Natural killer cell (primary cell): ENCODE measurements at regions not wholly inside any gene's neighbourhood (a gene's known extent, or its start where the extent isn't known, plus 50 kb on each side); places are given as distances from the start of the nearest gene placed in this dataset.
"Not testable (repeated sequence)": the region's sequence is repeated elsewhere in the genome, so short reads cannot be mapped to it uniquely, and the experiment has no call there.

Experiments
- ATAC-seq, 3 donors: fragments of 150-1000 bp in 2 of 3; fragments of 200-7000 bp in 1 of 3; cut with Tn5 transposase; 1 replicate in 1 of 3; 2 replicates in 2 of 3; pipeline ENCODE4 v1.10.0; 2021; ENCODE audit warnings: mild to moderate bottlenecking in 2 of 3, moderate library complexity in 2 of 3
- DNase-seq, 2 donors: peaks; one replicate each; pipeline versions ENCODE4 v3.0.0 to v3.0.0-alpha.2; 2013 to 2021; ENCODE audit warnings: mixed read lengths in 1 of 2
- H3K27ac ChIP-seq: one replicate; pipeline ENCODE4 v1.5.1; 2013; ENCODE audit warnings: mild to moderate bottlenecking, low read length
- H3K27me3 ChIP-seq: one replicate; pipeline ENCODE4 v1.6.1; 2013; ENCODE audit warnings: low read length; ENCODE audit not compliant: control insufficient read depth, insufficient read depth
- H3K36me3 ChIP-seq: one replicate; pipeline ENCODE4 v1.6.1; 2013; ENCODE audit warnings: low read length; ENCODE audit not compliant: control insufficient read depth, insufficient read depth
- H3K4me1 ChIP-seq: one replicate; pipeline ENCODE4 v1.6.1; 2013; ENCODE audit warnings: low read length; ENCODE audit not compliant: control insufficient read depth, insufficient read depth
- H3K4me3 ChIP-seq: one replicate; pipeline ENCODE4 v1.5.1; 2013; ENCODE audit warnings: low read length
- H3K9me3 ChIP-seq: one replicate; pipeline ENCODE4 v1.6.1; 2013; ENCODE audit warnings: low read length; ENCODE audit not compliant: control insufficient read depth, insufficient read depth
- H3K27ac Mint-ChIP-seq, 2 donors: one replicate each; pipeline ENCODE4 v1.8.0; 2022; ENCODE audit warnings: mild to moderate bottlenecking in 2 of 2, mixed read lengths in 2 of 2, moderate library complexity in 1 of 2
- H3K27me3 Mint-ChIP-seq, 2 donors: one replicate each; pipeline ENCODE4 v1.8.0; 2022; ENCODE audit warnings: low read depth in 2 of 2, mixed read lengths in 2 of 2
- H3K36me3 Mint-ChIP-seq: one replicate; pipeline ENCODE4 v1.8.0; 2022; ENCODE audit warnings: mixed read lengths
- H3K4me1 Mint-ChIP-seq, 2 donors: one replicate each; pipeline ENCODE4 v1.8.0; 2022; ENCODE audit warnings: mixed read lengths in 2 of 2
- H3K4me3 Mint-ChIP-seq: one replicate; pipeline ENCODE4 v1.8.0; 2022; ENCODE audit warnings: mild to moderate bottlenecking, moderate library complexity, mixed read lengths
- H3K9me3 Mint-ChIP-seq, 2 donors: one replicate each; pipeline ENCODE4 v1.8.0; 2022; ENCODE audit warnings: mixed read lengths in 2 of 2
- CTCF ChIP-seq: fragments of 200-600 bp; IDR thresholded peaks from one replicate; pipeline ENCODE4 v1.8.0; 2022; ENCODE audit warnings: antibody characterized with exemption
- WGBS: methylation state at CpG from one replicate; pipeline ENCODE4 v1.1.7; 2013; ENCODE audit warnings: missing lambda C conversion rate; ENCODE audit not compliant: insufficient coverage; 5-methylcytosine and 5-hydroxymethylcytosine counted together
- intact Hi-C: fragments of 100-400 bp; cut with micrococcal nuclease; formaldehyde crosslinking; loops from one replicate; pipeline ENCODE4 v1.14.2; 2022

- Mint-ChIP-seq H3K4me1 (no peaks in the 10 kb centered on the region), H3K9me3 (no peaks in the 10 kb centered on the region), H3K4me3 (no peak overlapping the region), H3K36me3 (no peaks in the 10 kb centered on the region), H3K27ac (no peak overlapping the region), H3K27me3 (peaks cover 23 to 50% of the 10 kb centered on the region in 2 donors)
- Histone ChIP-seq H3K36me3 (no peaks in the 10 kb centered on the region), H3K9me3 (no peaks in the 10 kb centered on the region), H3K27me3 (peaks cover 2% of the 10 kb centered on the region), H3K27ac (no peak overlapping the region), H3K4me3 (no peak overlapping the region), H3K4me1 (no peaks in the 10 kb centered on the region)
- no peak for TF ChIP-seq CTCF
- intact Hi-C loops: no loop called here
- WGBS: 97% methylated on average over 4 of the region's 4 CpGs
- ATAC-seq: no peak
- DNase-seq: no peak
Measured at GRCh38 chr15:93341164-93341563, 252.2 kb upstream of the RGMA start.

DNA sequence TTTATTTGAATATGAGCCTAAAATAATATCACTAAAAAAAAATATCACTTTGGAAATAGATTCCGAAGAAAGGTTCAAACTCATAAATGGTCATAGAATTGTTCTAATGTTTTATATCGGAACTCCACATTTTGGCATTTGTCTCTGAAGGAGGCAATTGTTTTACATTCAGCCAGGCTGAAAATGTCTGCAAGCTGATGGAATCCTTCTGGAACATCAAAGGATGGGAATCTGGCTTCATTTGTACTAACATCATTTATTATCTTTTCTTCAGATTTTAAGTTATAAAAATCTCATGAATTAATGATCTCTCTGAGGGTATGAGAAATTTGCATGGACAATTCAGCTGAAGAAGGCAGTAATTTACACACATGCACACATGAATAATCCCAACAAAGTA is 251.4 kb upstream of the RGMA start:
- Histone ChIP-seq H3K9me3 (no peaks in the 10 kb centered on the region), H3K4me1 (no peaks in the 10 kb centered on the region), H3K27me3 (peaks cover 2% of the 10 kb centered on the region), H3K36me3 (no peaks in the 10 kb centered on the region), H3K4me3 (no peak overlapping the region), H3K27ac (no peak overlapping the region)
- no peak for TF ChIP-seq CTCF
- peaks cover 26 to 57% of the 10 kb centered on the region in 2 donors for H3K27me3 Mint-ChIP-seq
- DNase-seq (no peak), ATAC-seq (no peak)
- no peaks in the 10 kb centered on the region for H3K36me3 Mint-ChIP-seq
- WGBS: 89% methylated on average over 2 of the region's 2 CpGs
- no peaks in the 10 kb centered on the region for H3K9me3 Mint-ChIP-seq
- no peak overlapping the region for H3K4me3 Mint-ChIP-seq
- H3K27ac Mint-ChIP-seq: no peak overlapping the region
- no peaks in the 10 kb centered on the region for H3K4me1 Mint-ChIP-seq
- intact Hi-C loops: no loop called here

GRCh38 chr15:93333796-93334195 is 244.8 kb upstream of the RGMA start:
- Mint-ChIP-seq H3K4me1 (no peaks in the 10 kb centered on the region), H3K27me3 (peaks cover 22 to 55% of the 10 kb centered on the region in 2 donors), H3K4me3 (no peak overlapping the region), H3K27ac (no peak overlapping the region), H3K36me3 (no peaks in the 10 kb centered on the region), H3K9me3 (no peaks in the 10 kb centered on the region)
- Histone ChIP-seq H3K36me3 (no peaks in the 10 kb centered on the region), H3K4me1 (no peaks in the 10 kb centered on the region), H3K4me3 (no peak overlapping the region), H3K27ac (no peak overlapping the region), H3K9me3 (no peaks in the 10 kb centered on the region), H3K27me3 (peaks cover 16% of the 10 kb centered on the region)
- intact Hi-C loops: no loop called here
- WGBS: 19% methylated on average over 6 of the region's 6 CpGs
- DNase-seq (no peak), ATAC-seq (no peak)
- no peak for TF ChIP-seq CTCF

DNA sequence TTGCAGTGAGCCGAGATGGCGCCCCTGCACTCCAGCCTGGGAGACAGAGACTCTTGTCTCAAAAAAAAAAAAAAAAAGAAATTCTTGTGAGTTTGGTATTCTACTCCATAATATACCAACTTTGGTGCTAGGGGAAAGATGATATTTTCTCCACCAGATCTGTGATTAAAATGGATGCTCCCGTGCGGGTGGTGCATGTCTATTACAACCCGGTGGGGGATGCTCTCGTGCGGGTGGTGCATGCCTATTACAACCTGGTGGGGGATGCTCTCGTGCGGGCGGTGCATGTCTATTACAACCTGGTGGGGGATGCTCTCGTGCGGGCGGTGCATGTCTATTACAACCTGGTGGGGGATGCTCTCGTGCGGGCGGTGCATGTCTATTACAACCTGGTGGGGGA is 244.1 kb upstream of the RGMA start:
- intact Hi-C loops, ATAC-seq, H3K27ac Mint-ChIP-seq, H3K9me3 ChIP-seq, H3K36me3 ChIP-seq, DNase-seq, H3K27ac ChIP-seq, H3K4me3 ChIP-seq, H3K4me1 ChIP-seq, H3K4me3 Mint-ChIP-seq, H3K9me3 Mint-ChIP-seq, H3K4me1 Mint-ChIP-seq, H3K36me3 Mint-ChIP-seq: not testable (repeated sequence)
- WGBS: 34% methylated on average over 8 of the region's 16 CpGs
- H3K27me3 ChIP-seq: peaks cover 16% of the 10 kb centered on the region
- H3K27me3 Mint-ChIP-seq: peaks cover 22 to 48% of the 10 kb centered on the region in 2 donors
